AG20443 (cell line): ENCODE measurements at regions not wholly inside any gene's neighbourhood (a gene's known extent, or its start where the extent isn't known, plus 50 kb on each side); places are given as distances from the start of the nearest gene placed in this dataset.

ENCODE experiments used
- DNase-seq: peaks from one replicate; pipeline ENCODE4 v3.0.0; 2012; ENCODE audit warnings: low spot score, mixed read lengths

DNA sequence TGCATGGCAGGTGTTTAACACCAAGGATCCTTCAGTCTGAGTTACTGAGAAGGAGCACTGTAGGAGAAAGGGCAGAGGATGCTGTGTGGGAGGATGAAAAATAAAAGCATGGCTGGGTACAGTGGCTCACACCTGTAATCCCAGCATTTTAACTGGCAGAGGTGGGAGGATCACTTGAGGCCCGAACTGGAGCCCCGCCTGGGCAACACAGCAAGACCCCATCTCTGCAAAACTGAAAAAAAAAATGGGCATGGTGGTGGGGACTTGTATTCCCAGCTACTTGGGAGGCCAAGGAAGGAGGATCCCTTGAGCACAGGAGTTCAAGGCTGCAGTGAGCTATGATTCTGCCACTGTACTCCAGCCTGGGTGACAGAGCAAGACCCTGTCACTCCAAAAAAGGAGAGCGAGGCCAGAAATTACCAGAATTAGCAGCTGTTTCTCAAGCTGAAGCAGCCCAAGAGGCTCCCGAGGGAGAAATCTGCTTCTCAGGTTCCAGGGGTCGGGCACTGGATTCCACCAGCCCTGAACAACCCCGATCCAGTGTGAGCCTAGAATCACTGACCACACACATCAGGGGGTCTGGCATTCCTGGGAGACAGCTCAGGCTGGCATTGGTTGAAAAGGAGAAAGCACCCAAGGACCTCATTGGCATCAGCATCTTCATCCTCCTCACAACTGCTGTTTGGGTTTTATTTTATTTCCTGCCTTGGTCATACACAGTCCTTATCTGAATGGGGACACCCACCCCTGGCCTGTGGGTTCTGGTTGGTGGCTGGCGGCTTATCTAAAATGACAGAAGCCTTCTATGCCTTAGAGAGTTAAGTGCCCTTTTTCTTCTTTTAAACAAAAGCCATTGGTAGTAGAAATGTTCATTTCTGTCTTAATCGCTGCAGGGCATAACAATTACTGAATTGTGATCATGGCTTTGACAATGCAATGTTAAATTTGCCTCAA is 66.3 kb upstream of the TRIM2 start:
- no peak for DNase-seq

DNA sequence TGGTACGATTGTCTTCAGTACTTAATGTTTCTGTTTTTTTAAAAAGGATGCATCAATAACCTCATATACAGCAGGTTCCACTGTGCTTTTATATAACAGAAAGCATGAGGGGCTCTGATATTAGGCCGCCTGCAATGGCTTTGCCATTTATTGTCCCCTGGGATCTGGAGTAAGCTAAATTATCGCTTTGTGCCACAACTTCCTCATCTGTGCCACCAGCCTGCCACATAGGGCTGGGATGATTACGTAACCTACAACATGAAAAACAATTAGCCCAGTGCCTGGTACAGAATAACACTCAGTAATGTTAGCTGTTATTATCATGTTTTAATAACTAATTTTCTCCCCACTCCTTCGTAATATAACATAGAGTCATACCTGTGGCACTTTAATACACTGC is 65.5 kb upstream of the TRIM2 start:
- no peak for DNase-seq

DNA sequence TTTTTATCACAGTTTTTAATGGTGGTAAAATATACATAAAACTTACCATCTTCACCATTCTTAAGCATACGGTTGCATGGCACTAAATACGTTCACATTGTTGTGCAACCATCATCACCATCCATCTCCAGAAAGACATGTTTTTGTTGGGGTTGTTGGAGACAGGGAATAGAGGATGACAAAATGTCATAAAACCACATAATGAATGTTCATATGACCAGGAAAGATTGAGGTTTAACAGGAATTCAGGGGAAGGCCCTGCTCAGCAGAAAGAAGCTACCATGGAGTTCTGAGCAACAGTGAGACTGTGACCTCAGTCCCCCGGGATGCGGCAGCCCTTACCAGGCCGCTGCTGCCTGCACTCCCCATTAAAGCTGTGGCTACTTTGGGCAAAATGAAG is 63.9 kb upstream of the TRIM2 start:
- DNase-seq, result peak; percentile 70

DNA sequence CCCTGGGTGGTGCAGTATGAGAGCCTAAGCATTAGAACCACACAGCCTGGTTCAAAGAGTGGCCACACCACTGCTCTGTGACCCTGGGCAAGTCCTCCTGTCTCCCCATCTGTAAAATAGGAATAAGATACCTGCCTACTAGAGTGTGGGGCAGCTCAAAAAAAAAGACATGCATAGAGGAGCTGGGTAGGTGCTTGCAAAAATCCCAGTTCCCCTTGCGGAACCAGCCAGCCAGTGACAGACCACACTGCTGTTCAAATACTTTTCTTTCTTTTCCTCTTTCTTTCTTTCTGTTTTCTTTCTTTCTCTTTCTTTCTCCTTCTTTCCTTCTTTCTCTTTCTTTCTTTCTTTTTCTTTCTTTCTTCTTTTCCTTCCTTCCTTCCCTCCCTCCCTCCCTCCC is 63.0 kb upstream of the TRIM2 start:
- no peak for DNase-seq

DNA sequence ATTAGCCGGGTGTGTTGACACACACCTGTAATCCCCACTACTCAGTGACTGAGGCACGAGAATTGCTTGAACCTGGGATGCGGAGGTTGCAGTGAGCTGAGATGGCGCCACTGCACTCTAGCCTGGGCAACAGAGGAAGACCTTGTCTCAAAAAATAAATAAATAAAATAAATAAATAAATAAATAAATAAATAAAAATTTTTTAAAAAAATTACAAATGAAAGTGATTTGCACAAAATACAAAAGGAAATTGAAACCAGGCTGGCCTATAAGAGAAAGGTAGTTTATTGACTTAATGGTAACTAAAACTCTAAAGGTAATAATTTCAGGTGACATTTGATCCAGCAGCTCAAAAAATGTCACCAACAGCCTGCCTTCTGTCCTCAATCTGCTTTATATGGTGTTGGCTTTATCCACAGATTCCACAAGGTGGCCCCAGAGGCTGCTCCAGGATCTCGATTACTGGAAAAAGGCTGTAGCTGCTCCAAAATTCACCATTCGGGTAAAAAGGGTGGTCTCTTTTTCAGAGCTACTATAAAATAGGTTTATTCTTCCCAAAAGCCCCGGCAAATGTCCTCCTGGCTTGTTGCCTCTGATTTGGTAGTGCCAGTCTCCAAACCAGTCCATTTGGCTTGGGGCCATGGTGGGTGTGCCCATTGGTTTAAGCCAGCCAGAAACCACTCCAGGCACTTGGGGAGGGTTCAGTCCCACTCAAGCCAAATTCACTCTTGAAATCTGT is 61.4 kb upstream of the TRIM2 start:
- DNase-seq, result peak; percentile 79

DNA sequence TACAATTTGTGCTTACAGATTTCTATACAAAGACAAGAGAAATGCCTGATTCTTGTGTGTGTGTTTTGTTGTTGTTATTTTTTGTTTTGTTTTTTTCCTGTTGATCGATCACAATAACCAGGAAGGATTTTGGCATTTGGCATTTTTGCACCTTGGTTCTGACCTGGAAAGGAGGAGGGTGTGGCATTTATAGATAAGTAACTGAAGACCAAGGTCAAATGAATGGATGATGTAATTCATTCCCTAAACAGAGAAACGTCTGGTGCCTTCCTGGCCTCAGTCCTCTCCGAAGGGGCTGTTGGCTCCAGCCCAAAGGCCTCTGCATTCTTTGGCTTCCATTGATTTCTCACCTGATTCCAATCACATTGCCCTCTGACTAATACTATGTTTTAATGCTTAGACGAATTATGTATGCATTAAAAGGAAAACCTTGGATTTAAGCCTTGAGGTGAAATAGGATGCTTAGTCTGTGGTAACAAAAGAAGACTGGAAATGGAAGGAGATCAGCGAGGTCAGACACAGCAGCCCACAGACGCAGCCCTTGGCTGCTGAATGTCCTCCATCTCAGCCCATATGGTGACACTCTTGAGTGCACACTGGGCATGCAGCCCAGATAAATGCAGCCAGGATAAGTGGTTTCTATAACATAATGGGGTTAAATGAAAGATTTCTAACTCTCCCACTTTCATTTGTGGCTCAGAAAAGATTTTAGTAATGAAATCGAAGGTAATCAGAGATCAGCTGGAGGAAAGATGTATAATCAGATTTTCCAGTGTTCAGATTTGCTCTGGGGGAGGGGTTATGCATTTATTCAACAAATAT is 60.5 kb upstream of the TRIM2 start:
- peak; percentile 21 for DNase-seq

DNA sequence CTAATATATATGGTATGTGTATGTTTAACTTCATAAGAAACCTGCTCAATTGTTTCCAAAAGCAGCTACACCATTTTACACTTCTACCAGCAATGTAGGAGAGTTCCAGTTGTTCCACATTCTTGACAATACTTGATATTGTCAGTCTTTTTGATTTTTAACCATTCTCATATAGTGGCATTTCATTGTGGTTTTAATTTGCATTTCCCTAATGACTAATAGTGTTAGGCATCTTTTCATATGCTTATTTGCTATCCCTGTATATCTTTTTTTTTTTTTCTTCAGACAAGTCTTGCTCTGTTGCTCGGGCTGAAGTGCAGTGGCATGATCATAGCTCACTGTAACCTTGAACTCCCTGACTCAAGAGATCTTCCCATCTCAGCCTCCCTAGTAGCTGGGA is 58.2 kb upstream of the TRIM2 start:
- DNase-seq, result no peak

DNA sequence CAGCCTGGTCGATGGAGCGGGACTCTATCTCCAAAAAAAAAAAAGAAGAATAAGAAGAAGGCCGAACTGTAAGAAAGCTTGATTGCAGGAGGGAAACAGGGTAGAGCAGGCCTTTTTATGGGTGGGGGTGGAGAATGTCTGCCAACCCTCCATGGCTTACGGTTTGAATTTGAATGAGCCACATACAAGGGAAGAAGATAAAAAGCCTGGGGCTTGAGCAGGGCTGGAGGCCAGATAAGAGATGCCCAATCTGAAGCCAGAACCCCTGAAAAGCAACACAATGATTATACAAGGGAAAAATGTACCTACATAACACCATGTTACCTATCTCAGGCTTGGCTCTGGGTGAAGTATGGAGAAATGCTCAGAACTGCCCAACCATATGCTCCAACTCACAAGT is 57.3 kb upstream of the TRIM2 start:
- no peak for DNase-seq

DNA sequence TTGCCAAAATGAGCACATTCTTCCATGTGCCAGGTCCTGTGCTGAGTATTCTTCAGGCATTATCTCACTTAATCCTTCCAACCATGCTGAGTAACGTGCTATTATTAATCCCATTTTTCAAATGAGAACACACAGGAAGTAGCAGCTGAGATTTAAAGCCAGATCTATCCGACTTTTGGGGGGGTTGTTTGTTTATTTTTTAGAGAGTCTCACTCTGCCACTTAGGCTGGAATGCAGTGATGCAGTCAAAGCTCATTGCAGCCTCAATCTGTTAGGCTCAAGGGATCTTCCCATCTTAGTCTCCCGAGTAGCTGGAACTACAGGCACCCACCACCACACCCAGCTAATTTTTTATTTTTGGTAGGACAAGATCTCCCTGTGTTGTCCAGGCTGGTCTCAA is 55.5 kb upstream of the TRIM2 start:
- no peak for DNase-seq

DNA sequence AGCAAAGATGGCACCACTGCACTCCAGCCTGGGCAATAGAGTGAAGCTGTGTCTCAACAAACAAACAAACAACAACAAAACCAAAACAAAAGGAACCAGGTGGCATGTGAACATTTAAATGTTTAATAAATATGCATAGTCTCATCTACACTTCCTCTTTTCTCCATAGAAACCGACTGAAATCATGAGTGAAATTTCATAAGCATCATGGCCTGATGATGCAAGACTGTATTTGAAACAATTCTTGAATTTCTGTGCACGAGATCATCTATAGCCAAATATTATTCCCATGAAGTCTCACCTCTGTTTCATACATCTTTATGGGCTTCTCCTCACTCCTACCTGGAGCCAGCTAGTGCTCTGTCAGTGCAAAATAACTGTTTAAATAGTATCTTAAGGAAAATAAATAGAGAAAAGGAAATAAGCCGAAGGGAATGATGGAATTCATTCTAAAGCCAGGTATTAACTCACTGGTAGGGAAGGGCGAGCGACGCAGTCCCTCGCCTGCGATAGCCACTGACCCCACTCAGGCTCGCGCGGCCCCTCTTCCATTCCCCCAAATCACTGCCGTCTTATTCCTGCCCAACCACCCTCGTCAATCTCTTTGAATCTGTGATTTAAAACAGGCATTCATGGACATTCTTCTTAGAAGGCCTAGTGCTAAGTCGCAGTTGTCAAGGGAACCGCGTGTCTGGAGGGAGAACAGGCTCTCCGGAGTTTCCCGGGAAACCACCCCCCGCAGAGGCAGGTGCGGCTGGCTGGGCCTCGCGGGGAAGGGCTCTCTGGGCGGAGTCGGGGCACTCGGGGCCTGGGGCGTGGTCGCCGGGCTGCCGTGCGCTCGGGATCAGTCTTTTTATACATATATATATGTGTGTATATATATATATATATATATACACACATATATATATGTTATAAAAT is 52.4 kb upstream of the TRIM2 start:
- no peak for DNase-seq

DNA sequence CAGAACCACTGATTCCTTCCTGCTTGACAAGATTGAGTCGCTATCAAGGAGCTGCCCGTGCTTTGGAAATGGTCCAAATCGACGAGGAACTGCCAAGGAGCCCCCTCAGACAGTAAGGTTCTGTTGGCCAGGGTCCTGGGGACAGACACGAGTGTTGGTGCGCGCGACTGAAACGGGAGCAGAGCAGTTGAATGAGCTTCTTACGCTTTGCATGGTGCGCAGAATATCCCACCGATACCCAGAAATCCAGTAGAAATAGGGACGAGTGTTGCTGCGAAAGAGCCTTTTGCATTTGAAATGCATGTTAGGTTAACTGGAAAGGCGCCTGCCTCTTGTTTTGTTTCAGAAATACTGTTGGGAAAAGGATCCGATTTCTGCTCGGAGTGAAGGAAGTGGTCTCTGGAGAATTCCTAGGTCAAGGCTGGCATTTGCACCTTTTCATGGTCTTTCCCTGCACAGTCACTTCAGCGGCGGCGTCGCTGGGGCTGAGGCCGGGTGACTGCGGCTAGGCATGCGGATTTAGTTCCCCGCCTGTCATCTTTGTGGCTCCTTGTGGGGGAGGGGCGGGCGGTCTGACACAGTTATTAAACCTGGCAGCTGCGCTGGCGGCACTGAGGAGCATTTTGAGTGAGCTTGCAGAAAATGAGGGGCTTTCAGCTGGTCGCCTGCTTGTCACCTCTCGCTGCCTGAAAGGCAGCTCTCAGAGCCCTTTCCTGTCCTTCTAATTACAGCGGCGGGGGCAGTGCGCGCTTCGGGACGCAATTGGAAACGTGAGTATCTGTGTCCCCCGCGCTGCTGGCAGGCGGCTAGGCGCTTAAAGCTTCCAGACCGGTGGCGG is 51.5 kb upstream of the TRIM2 start:
- peak; percentile 30 for DNase-seq

DNA sequence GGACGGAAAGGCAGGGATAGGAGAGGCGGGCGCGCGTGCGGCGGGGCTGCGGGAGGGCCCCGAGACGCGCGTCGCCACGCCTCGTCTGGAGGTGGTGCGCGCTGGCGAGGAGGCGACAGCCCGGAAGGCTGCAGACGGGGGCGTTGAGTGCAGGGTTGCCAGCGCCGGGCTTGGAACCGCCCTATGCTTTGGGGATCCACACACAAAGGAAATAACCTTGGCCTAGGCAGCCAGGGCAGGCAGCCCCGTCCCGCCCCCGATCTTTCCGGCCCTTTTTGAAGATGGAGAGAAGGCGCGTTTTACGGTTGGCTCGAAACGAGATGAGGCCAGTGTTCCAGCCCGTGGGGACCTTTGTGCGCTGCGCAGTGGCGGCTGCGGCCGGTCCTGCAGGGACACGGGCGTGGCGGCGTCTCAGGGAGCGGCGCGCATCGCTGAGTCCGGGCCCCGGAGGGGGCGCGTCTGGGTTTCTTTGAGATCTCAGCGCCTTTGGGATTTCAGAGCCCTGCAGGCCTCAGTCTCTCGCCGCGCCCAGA is 50.8 kb upstream of the TRIM2 start:
- peak; percentile 65 for DNase-seq

DNA sequence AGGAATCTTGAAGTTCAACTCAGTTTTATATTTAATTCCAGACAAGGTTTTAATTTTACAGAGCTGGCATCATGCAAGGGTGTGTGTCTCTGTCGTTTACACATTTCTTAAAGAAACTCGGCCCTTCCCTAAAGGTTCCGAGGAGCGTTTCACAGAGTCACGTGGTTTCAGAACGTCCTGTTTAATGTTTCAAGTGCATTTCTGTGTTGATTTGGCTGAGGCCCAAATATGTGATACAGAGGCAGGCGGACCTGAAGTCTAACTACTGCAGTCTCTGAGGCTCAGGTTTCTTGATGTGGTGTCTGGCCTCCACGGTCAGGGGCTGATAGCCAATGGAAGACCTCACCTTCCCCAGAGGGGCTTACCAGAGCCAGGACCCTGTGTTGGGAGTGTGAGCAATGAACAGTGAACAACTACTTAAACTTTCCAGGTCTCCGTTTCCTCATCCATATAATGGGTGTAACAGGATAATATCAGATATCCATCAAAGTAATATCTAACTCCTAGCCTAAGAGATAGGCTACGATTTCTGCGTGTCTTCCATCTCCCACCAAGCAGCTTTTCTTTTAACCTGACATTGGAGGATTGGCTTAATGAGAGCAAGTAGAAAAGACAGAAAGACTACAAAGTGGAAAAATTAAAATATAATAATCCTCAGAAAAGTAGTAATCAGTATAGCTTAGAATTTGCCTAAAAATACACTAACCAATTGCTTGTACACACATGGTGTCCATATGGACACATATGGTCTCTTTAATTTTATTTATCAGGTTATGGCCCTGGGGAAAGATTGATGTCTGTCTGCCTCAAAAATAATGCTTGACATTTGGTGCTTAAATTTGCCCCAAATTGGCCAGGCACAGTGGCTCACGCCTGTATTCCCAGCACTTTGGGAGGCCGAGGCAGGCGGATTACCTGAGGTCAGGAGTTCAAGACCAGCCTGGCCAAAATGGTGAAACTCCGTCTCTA is 50.0 kb upstream of the TRIM2 start:
- no peak for DNase-seq
